SK-N-SH treated with all-trans-retinoic acid at 6 μM for 48 hours (cell line): ENCODE measurements at regions not wholly inside any gene's neighbourhood (a gene's known extent, or its start where the extent isn't known, plus 50 kb on each side); places are given as distances from the start of the nearest gene placed in this dataset.

ENCODE experiments used
- PATZ1 ChIP-seq: fragments of 250-450 bp; sonication (Bioruptor Pico); IDR thresholded peaks from 2 replicates; pipeline ENCODE4 v1.8.0; 2020; ENCODE audit warnings: mild to moderate bottlenecking, moderate library complexity, borderline replicate concordance
- ZFP30 ChIP-seq: fragments of 450-650 bp; formaldehyde crosslinking; IDR thresholded peaks from 2 replicates; pipeline ENCODE4 v1.5.0; 2022; ENCODE audit warnings: mild to moderate bottlenecking, moderate library complexity
- ZNF70 ChIP-seq: fragments of 450-650 bp; formaldehyde crosslinking; IDR thresholded peaks from 2 replicates; pipeline ENCODE4 v1.5.0; 2020; ENCODE audit warnings: mild to moderate bottlenecking, moderate library complexity

- TF ChIP-seq PATZ1 (no peak), ZNF70 (CRISPR knock-in tag) (no peak), ZFP30 (CRISPR knock-in tag) (no peak)
These were observed 525.5 kb upstream of the CCNG1 start for GRCh38 chr5:162911873-162912272.
